ENCODE measurements at regions not wholly inside any gene's neighbourhood (a gene's known extent, or its start where the extent isn't known, plus 50 kb on each side); places are given as distances from the start of the nearest gene placed in this dataset.

- TF ChIP-seq GABPA (IDR thresholded peaks at IDR 0.05; ENCODE audit: low read depth) (no peak), YY1 (IDR thresholded peaks at IDR 0.05; ENCODE audit: low read depth) (no peak)
- TF ChIP-seq, protein P1, sequence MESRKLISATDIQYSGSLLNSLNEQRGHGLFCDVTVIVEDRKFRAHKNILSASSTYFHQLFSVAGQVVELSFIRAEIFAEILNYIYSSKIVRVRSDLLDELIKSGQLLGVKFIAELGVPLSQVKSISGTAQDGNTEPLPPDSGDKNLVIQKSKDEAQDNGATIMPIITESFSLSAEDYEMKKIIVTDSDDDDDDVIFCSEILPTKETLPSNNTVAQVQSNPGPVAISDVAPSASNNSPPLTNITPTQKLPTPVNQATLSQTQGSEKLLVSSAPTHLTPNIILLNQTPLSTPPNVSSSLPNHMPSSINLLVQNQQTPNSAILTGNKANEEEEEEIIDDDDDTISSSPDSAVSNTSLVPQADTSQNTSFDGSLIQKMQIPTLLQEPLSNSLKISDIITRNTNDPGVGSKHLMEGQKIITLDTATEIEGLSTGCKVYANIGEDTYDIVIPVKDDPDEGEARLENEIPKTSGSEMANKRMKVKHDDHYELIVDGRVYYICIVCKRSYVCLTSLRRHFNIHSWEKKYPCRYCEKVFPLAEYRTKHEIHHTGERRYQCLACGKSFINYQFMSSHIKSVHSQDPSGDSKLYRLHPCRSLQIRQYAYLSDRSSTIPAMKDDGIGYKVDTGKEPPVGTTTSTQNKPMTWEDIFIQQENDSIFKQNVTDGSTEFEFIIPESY (IDR thresholded peaks at IDR 0.05; ENCODE audit: borderline replicate concordance, low read depth) = no peak
- TF ChIP-seq, protein P2, sequence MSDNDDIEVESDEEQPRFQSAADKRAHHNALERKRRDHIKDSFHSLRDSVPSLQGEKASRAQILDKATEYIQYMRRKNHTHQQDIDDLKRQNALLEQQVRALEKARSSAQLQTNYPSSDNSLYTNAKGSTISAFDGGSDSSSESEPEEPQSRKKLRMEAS (IDR thresholded peaks at IDR 0.05; ENCODE audit: low read depth) = no peak
These were observed 98.3 kb downstream of the GATA6 start for GRCh38 chr18:22267697-22268096.

Data from SK-N-SH (cell line).